Erythroblast (primary cell): ENCODE measurements at regions not wholly inside any gene's neighbourhood (a gene's known extent, or its start where the extent isn't known, plus 50 kb on each side); places are given as distances from the start of the nearest gene placed in this dataset.

Source experiments
- GATA1 ChIP-seq: IDR thresholded peaks from 2 replicates; pipeline ENCODE4 v1.6.1; 2011; ENCODE audit warnings: low read depth, mild to moderate bottlenecking, control low read depth, low read length, moderate library complexity
- POLR2A ChIP-seq: IDR thresholded peaks from 2 replicates; pipeline ENCODE4 v1.6.1; 2011; ENCODE audit warnings: mild to moderate bottlenecking, low read length

- TF ChIP-seq POLR2A (no peak), GATA1 (no peak)
These were observed 617.3 kb upstream of the ZEB2 start for GRCh38 chr2:145137211-145137610.
